Skeletal muscle tissue (tissue), 3 donors: ENCODE measurements at regions not wholly inside any gene's neighbourhood (a gene's known extent, or its start where the extent isn't known, plus 50 kb on each side); places are given as distances from the start of the nearest gene placed in this dataset.
"Not testable (repeated sequence)": the region's sequence is repeated elsewhere in the genome, so short reads cannot be mapped to it uniquely, and the experiment has no call there.

Experiments
- H3K27ac ChIP-seq: one replicate; pipeline ENCODE4 v1.7.0; 2013; ENCODE audit warnings: mild to moderate bottlenecking, low read depth, low read length, inconsistent platforms
- H3K27me3 ChIP-seq, 3 donors: one replicate each; pipeline ENCODE4 v1.7.0; 2013; ENCODE audit warnings: low read length in 3 of 3; ENCODE audit not compliant: control insufficient read depth in 3 of 3, insufficient read depth in 3 of 3
- H3K36me3 ChIP-seq, 3 donors: one replicate each; pipeline ENCODE4 v1.7.0; 2013; ENCODE audit warnings: low read length in 3 of 3; ENCODE audit not compliant: control insufficient read depth in 3 of 3, insufficient read depth in 3 of 3
- H3K4me1 ChIP-seq, 3 donors: one replicate each; pipeline ENCODE4 v1.7.0; 2013; ENCODE audit warnings: low read length in 3 of 3, mild to moderate bottlenecking in 3 of 3; ENCODE audit not compliant: control insufficient read depth in 3 of 3, insufficient read depth in 3 of 3
- H3K4me3 ChIP-seq, 3 donors: one replicate each; pipeline ENCODE4 v1.7.0; 2013; ENCODE audit warnings: low read length in 3 of 3
- H3K9ac ChIP-seq, 3 donors: one replicate each; pipeline ENCODE4 v1.7.0; 2013; ENCODE audit warnings: low read length in 3 of 3, mild to moderate bottlenecking in 3 of 3, moderate library complexity in 2 of 3, low read depth in 1 of 3
- H3K9me3 ChIP-seq, 3 donors: one replicate each; pipeline ENCODE4 v1.7.0; 2013; ENCODE audit warnings: low read length in 3 of 3; ENCODE audit not compliant: control insufficient read depth in 3 of 3
- donor health status: Osteomylitis.

DNA sequence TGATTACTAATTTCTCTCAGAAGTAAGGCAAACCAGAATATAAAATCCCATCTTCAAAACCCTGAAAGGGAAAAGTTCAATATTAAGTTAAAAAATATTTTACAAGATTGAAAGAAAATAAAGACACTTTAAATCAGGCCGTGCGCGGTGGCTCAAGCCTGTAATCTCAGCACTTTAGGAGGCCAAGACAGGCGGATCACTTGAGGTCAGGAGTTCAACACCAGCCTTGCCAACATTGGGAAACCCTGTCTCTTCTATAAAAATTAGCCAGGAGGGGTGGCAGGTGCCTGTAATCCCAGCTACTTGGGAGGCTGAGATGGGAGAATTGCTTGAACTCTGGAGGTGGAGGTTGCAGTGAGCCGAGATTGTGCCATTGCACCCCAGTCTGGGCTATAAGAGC, 364.6 kb upstream of the PIK3R1 start:
- not testable (repeated sequence) for H3K4me1 ChIP-seq, H3K9ac ChIP-seq, H3K36me3 ChIP-seq, H3K27ac ChIP-seq, H3K27me3 ChIP-seq, H3K4me3 ChIP-seq, H3K9me3 ChIP-seq

DNA sequence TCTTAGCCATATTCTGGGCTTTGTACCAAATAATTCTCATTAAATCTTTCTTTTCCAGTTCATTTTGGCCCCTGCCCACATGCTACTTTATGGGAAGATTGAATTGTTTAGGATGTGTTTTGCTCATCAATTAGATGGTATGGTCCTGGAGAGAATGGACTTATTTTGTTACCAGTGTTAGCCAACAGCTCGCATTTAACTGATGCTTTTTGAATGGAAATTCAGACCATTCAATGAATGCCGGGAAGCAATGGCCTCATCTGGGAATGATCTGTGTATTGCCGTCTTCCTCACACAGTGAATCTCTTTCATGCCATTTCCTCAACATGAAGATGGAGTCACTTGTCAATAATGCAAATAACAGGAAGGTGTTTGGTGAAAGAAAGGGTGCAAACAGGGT, 370.6 kb upstream of the PIK3R1 start:
- Histone ChIP-seq H3K27me3 (no peaks in the 10 kb centered on the region), H3K9ac (no peak overlapping the region), H3K4me1 (no peaks in the 10 kb centered on the region), H3K9me3 (no peaks in the 10 kb centered on the region), H3K27ac (no peak overlapping the region), H3K4me3 (no peak overlapping the region), H3K36me3 (no peaks in the 10 kb centered on the region)

DNA sequence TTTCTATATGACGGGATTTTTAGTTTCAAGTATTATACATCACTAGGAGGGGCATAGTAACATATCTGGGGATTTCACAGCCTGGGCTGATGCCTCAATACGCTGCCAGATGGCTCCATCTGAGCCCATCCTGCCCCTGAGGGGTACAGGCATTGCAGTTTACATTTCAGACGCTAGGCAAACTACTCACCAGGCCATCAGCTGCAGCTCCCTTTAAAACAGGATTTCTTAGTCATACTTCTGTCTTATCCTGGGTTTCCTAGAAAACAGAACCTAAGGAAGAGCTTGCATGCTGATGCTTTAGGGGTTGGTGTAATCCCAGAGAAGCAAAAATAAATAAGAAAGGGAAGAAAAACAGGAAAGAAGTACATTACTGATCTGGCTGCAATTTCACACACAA, 372.8 kb upstream of the PIK3R1 start:
- Histone ChIP-seq H3K27me3 (no peaks in the 10 kb centered on the region), H3K4me1 (no peaks in the 10 kb centered on the region), H3K9me3 (no peaks in the 10 kb centered on the region), H3K27ac (no peak overlapping the region), H3K36me3 (no peaks in the 10 kb centered on the region), H3K4me3 (no peak overlapping the region), H3K9ac (no peak overlapping the region)

DNA sequence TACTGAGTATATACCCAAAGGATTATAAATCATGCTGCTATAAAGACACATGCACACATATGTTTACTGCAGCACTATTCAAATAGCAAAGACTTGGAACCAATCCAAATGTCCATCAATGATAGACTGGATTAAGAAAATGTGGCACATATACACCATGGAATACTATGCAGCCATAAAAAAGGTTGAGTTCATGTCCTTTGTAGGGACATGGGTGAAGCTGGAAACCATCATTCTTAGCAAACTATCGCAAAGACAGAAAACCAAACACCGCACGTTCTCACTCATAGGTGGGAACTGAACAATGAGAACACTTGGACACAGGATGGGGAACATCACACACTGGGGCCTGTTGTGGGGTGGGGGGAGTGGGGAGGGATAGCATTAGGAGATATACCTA, 378.3 kb upstream of the PIK3R1 start:
- not testable (repeated sequence) for H3K27ac ChIP-seq, H3K9me3 ChIP-seq, H3K4me1 ChIP-seq, H3K36me3 ChIP-seq, H3K9ac ChIP-seq, H3K27me3 ChIP-seq, H3K4me3 ChIP-seq

DNA sequence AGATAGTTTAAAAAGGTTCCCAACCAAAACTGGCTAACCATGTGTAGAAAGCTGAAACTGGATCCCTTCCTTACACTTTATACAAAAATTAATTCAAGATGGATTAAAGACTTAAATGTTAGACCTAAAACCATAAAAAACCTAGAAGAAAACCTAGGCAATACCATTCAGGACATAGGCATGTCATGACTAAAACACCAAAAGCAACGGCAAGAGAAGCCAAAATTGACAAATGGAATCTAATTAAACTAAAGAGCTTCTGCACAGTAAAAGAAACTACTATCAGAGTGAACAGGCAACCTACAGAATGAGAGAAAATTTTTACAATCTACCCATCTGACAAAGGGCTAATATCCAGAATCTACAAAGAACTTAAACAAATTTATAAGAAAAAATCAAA, 379.1 kb upstream of the PIK3R1 start:
- H3K9me3 ChIP-seq, H3K9ac ChIP-seq, H3K27ac ChIP-seq, H3K4me1 ChIP-seq, H3K27me3 ChIP-seq, H3K4me3 ChIP-seq, H3K36me3 ChIP-seq: not testable (repeated sequence)

DNA sequence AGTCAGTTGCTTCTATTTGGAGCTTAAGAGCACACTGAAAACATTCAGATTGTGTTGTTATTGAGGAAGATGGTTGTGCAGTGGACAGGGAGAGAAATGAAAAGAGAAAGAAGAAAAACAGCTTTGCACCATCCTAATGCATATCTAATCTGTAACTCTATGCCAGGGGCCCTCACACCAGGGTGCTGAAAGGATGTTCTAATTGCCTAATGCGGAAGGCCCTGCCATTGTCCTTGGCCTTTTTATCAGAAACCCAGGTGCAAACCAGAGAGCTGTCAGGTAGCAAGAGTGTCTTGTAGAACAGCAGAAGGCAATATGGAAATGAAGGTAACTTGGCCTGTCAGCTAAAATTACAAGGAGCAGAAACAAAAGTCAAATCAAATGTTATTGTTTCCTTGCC, 384.5 kb upstream of the PIK3R1 start:
- Histone ChIP-seq H3K4me1 (no peaks in the 10 kb centered on the region), H3K27ac (no peak overlapping the region), H3K9ac (no peak overlapping the region), H3K27me3 (no peaks in the 10 kb centered on the region), H3K36me3 (no peaks in the 10 kb centered on the region), H3K9me3 (no peaks in the 10 kb centered on the region), H3K4me3 (no peak overlapping the region)

DNA sequence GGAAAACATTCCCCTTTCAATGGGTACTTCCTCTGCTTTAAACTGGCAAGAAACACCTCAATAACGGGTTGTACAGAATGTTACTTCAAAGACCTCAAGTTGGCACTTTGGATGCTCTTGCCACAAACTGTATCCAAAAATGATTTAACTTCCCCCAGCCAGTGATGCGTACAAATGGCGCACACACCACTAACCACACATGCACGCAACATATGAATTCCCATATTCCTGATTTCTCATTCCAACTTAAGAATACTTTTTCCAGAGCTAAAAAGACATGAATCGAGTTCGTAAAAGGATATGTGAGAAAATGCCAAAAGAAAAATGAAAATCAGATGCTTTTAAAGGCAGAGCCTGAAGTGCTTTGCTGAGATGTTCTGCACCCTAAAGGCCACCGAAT, 388.0 kb upstream of the PIK3R1 start:
- Histone ChIP-seq H3K27ac (no peak overlapping the region), H3K9ac (no peak overlapping the region), H3K27me3 (no peaks in the 10 kb centered on the region), H3K36me3 (no peaks in the 10 kb centered on the region), H3K4me3 (no peak overlapping the region), H3K9me3 (no peaks in the 10 kb centered on the region), H3K4me1 (no peaks in the 10 kb centered on the region)

DNA sequence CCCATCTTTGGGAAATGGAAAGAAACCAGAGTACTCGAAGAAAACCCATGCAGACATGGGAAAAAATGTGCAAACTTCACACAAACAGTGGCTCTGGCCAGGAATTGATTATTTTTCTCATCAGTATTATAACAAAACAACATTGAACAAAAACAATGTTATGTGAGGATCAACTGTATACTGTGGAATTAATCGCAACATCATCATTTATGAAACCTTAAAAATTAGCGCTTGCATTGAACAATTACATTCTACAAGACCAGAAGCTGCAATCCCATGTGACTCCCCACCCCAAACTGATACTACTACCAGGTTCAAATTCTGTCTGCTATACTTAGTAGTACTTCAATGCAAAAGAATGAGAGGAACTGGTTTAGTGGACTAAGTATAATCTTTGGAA, 390.7 kb upstream of the PIK3R1 start:
- H3K27me3 ChIP-seq = no peaks in the 10 kb centered on the region
- no peak overlapping the region for H3K27ac ChIP-seq
- H3K9me3 ChIP-seq = no peaks in the 10 kb centered on the region
- no peak overlapping the region for H3K9ac ChIP-seq
- no peaks in the 10 kb centered on the region for H3K4me1 ChIP-seq
- no peak overlapping the region for H3K4me3 ChIP-seq
- no peaks in the 10 kb centered on the region for H3K36me3 ChIP-seq

DNA sequence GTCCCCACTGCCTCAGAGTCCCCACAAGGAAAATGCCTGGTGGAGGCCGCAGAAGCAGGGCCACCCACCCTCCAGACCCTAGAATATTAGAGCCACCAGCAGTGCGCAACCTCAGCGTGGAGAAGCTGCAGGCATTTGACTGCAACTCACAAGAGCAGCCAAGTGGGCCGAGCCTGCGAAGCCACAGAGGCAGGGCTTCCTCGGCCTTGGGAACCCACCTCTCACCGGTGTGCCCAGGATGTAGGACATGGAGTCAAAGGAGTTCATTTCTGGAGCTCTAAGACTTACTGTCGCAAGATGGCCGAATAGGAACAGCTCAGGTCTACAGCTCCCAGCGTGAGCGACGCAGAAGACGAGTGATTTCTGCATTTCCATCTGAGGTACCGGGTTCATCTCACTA, 397.9 kb upstream of the PIK3R1 start:
- no peak overlapping the region for H3K27ac ChIP-seq
- H3K9me3 ChIP-seq = no peaks in the 10 kb centered on the region
- H3K9ac ChIP-seq = no peak overlapping the region
- H3K27me3 ChIP-seq = no peaks in the 10 kb centered on the region
- H3K4me3 ChIP-seq = no peak overlapping the region
- no peaks in the 10 kb centered on the region for H3K36me3 ChIP-seq
- H3K4me1 ChIP-seq = peaks cover 5 to 9% (median 9%) of the 10 kb centered on the region in 3 donors

DNA sequence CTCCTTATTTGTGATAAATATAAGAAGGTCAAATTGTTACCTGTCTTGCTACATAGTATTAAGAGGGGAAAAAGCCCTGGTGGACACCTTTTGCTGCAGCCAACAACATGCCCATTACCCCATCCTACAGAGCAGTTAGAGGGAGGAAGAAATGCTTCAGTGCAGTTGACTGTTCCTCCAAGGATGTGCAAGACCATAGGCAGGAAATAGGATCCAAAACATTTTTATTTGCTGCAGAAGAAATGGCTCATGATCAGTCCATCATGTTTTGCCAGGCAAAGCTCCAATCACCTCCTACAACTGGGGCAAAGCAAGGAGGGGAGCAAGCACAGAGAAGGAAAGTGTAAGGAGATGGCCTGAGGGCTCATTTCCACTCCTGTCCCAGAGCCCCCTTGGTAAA, 399.1 kb upstream of the PIK3R1 start:
- no peaks in the 10 kb centered on the region for H3K9me3 ChIP-seq
- H3K4me3 ChIP-seq = no peak overlapping the region
- H3K27ac ChIP-seq = no peak overlapping the region
- peaks cover 5 to 9% (median 9%) of the 10 kb centered on the region in 3 donors for H3K4me1 ChIP-seq
- no peaks in the 10 kb centered on the region for H3K27me3 ChIP-seq
- H3K36me3 ChIP-seq = no peaks in the 10 kb centered on the region
- H3K9ac ChIP-seq = no peak overlapping the region
